ENCODE measurements at regions not wholly inside any gene's neighbourhood (a gene's known extent, or its start where the extent isn't known, plus 50 kb on each side); places are given as distances from the start of the nearest gene placed in this dataset.

GRCh38 chr7:16233517-16233916 lies 187.8 kb downstream of the CRPPA start:
- H3K4me1 Mint-ChIP-seq (ENCODE audit: low read depth): no peaks in the 10 kb centered on the region
- DNase-seq: no peak
- H3K27me3 Mint-ChIP-seq (ENCODE audit: insufficient read depth): peaks cover 2% of the 10 kb centered on the region; the same call in 1 of the 2 replicates
- peaks cover 9% of the 10 kb centered on the region for H3K36me3 Mint-ChIP-seq (ENCODE audit: low read depth)
- no peak for TF ChIP-seq CTCF (IDR thresholded peaks at IDR 0.05)
- peaks cover 12% of the 10 kb centered on the region; the same call in 1 of the 2 replicates for H3K9me3 Mint-ChIP-seq
- H3K27ac Mint-ChIP-seq: no peak overlapping the region
- H3K4me3 Mint-ChIP-seq: no peak overlapping the region

- Mint-ChIP-seq H3K27me3 (ENCODE audit: insufficient read depth) (no peaks in the 10 kb centered on the region; the same call in 1 of the 2 replicates), H3K36me3 (ENCODE audit: low read depth) (peaks cover 9% of the 10 kb centered on the region), H3K9me3 (peaks cover 12% of the 10 kb centered on the region; the same call in 1 of the 2 replicates), H3K4me3 (no peak overlapping the region), H3K27ac (no peak overlapping the region), H3K4me1 (ENCODE audit: low read depth) (no peaks in the 10 kb centered on the region)
- no peak for TF ChIP-seq CTCF (IDR thresholded peaks at IDR 0.05)
- no peak for DNase-seq
Observed at GRCh38 chr7:16232273-16232672, 189.1 kb downstream of the CRPPA start.

- DNase-seq: no peak
- Mint-ChIP-seq H3K27me3 (ENCODE audit: insufficient read depth) (no peaks in the 10 kb centered on the region), H3K4me3 (no peak overlapping the region), H3K4me1 (ENCODE audit: low read depth) (no peaks in the 10 kb centered on the region), H3K27ac (no peak overlapping the region), H3K9me3 (no peaks in the 10 kb centered on the region), H3K36me3 (ENCODE audit: low read depth) (no peaks in the 10 kb centered on the region)
- TF ChIP-seq CTCF (IDR thresholded peaks at IDR 0.05): no peak
Observed at GRCh38 chr7:16223963-16224707, 197.2 kb downstream of the CRPPA start.

- DNase-seq: no peak
- no peak for TF ChIP-seq CTCF (IDR thresholded peaks at IDR 0.05)
- Mint-ChIP-seq H3K9me3 (no peaks in the 10 kb centered on the region), H3K27me3 (ENCODE audit: insufficient read depth) (no peaks in the 10 kb centered on the region), H3K4me1 (ENCODE audit: low read depth) (no peaks in the 10 kb centered on the region), H3K4me3 (no peak overlapping the region), H3K27ac (no peak overlapping the region), H3K36me3 (ENCODE audit: low read depth) (no peaks in the 10 kb centered on the region)
Observed at GRCh38 chr7:16212610-16213009, 208.7 kb downstream of the CRPPA start.

GRCh38 chr7:16212032-16212431 lies 209.3 kb downstream of the CRPPA start:
- Mint-ChIP-seq H3K27me3 (ENCODE audit: insufficient read depth) (no peaks in the 10 kb centered on the region), H3K9me3 (no peaks in the 10 kb centered on the region), H3K4me3 (no peak overlapping the region), H3K4me1 (ENCODE audit: low read depth) (no peaks in the 10 kb centered on the region), H3K36me3 (ENCODE audit: low read depth) (no peaks in the 10 kb centered on the region), H3K27ac (no peak overlapping the region)
- no peak for DNase-seq
- TF ChIP-seq CTCF (IDR thresholded peaks at IDR 0.05): no peak

All from HFFc6 (cell line).